ENCODE measurements at regions not wholly inside any gene's neighbourhood (a gene's known extent, or its start where the extent isn't known, plus 50 kb on each side); places are given as distances from the start of the nearest gene placed in this dataset.

GRCh38 chr7:387132-388022, 97.4 kb downstream of the FOXL3 start:
- TF ChIP-seq EZH2 (IDR thresholded peaks at IDR 0.05) (no peak), POLR2AphosphoS5 (IDR thresholded peaks at IDR 0.05; ENCODE audit: borderline replicate concordance, low read depth, low read length) (no peak), FOXP2 (optimal IDR thresholded peaks at IDR 0.05; ENCODE audit: control extremely low read depth, extremely low read length, insufficient read depth) (no peak)

Measured in SK-N-MC (cell line).